Fibroblast of skin of right quadriceps (primary cell): ENCODE measurements at regions not wholly inside any gene's neighbourhood (a gene's known extent, or its start where the extent isn't known, plus 50 kb on each side); places are given as distances from the start of the nearest gene placed in this dataset.

ENCODE experiments used
- DNase-seq: peaks from one replicate; pipeline ENCODE4 v3.0.0-alpha.2; 2013

DNA sequence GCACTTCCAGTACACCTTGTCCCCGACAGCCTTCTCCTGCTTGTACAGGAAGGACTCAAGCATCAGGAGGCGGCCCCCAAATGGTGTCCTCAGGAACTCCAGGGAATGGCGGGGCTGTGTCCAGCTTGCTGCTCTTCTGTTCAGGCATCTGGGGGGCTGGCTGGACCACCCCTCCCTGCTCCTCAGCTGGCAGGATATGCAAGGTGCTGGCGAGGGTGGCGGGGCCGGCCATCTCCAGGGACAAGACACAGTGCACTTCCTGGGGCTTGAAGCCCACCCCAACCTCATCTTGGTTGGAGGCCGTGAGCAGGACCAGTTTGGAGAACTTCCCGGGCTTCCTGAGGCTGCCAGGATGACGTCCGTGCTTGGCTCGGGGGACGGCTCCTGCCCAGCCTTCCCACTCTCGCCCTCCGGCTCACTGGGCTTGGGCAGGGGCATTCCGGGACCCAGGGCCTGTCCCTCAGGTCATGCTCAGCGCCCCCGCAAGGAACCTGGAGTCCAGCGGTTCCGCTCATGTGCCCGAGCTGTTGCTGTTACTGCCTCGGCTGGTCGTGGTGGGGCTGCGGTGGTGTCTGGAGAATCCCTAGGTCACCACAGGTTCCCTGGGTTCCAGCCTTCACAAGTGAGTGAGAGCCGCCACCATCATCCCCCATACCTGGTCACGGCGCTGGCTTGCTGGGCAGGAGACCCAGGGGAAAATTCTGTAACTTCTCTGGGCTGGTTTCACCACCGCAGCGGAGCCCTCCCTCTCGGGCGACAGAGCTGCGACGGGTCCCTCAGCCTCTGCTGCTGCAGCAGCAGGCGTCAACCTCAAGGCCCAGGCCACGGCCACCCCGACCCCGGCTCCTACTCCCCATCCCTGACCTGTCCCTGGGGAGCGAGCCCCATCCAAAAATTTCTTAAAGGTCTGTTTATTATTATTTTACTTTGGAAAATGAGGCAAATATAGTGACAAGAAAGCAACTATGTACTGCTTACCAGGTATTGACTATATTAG lies 82.8 kb upstream of the FXR1 start:
- no peak for DNase-seq

DNA sequence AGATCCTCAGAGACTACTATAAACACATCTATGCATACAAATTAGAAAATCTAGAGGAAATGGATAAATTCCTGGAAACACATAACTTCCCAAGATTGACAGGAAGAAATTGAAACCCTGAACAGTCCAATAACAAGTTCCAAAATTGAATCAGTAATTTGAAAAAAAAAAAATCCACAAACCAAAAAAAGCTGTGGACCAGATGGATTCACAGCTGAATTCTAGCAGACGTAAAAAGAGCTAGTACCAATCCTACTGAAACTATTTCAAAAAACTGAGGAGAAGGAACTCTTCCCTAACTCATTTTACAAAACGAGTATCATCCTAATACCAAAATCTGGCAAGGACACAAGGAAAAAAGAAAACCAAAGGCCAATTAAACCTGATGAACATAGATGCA lies 77.0 kb upstream of the FXR1 start:
- no peak for DNase-seq

GRCh38 chr3:180836766-180837165 lies 75.7 kb upstream of the FXR1 start:
- DNase-seq = no peak

- no peak for DNase-seq
These were observed 57.6 kb upstream of the FXR1 start for GRCh38 chr3:180854887-180855286.

DNA sequence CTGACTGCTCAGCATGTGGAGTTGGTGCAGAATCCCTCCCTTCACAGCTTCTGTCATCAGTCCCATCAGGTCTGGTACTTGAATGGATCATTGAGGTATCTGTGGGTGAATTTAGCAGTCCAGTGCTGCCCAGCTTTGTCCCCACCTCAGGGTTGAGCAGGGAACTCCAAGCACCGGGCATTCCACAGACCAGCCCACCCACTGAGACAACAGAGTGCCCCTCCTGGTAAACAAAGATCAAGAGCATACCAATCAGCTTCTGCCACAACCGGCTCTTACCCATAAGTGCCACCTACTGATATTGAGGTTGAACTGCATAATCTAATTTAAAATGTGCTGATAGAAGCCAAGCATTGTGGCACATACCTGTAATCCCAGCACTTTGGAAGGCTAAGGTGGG lies 57.1 kb upstream of the FXR1 start:
- no peak for DNase-seq

DNA sequence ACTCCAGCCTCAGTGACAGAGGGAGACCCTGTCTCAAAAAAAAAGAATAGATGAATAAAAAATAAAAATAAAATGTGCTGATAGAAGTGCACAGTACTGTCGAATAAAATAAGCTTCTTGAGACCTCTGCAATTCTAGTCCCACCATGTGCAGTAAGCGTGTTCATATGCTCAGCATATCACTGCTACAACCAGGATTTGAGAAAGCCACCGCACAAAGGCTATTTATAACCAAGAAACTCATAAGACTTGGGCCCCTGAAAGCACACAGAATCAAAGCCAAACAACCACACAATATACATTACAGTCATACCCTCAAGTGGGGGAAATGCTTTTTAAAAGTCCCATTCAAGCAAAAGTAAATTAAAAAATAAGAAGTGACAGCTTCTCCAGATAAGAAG lies 56.5 kb upstream of the FXR1 start:
- no peak for DNase-seq

- no peak for DNase-seq
These were observed 52.2 kb upstream of the FXR1 start for GRCh38 chr3:180860180-180860858.
